ENCODE measurements at regions not wholly inside any gene's neighbourhood (a gene's known extent, or its start where the extent isn't known, plus 50 kb on each side); places are given as distances from the start of the nearest gene placed in this dataset.
"Not testable (repeated sequence)": the region's sequence is repeated elsewhere in the genome, so short reads cannot be mapped to it uniquely, and the experiment has no call there.

DNA sequence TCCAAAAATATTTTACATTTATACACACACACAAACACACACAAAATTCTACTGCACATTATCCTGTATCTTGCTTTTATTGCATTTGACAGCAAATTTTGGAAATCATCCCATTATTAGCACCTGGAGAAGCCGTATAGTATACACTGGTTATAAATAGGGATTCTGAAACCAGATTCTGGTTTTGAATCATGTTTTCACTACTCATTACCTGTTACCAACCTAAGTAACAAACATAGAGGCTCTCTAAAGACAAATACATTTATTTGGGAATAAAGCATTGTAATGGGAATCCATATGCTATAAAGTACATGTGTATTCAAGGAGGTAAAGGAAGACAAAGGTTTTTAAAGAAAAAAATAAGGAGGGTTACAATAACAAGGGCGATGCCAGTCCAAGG is 106.8 kb downstream of the OR2B2 start:
- TF ChIP-seq, protein P1, sequence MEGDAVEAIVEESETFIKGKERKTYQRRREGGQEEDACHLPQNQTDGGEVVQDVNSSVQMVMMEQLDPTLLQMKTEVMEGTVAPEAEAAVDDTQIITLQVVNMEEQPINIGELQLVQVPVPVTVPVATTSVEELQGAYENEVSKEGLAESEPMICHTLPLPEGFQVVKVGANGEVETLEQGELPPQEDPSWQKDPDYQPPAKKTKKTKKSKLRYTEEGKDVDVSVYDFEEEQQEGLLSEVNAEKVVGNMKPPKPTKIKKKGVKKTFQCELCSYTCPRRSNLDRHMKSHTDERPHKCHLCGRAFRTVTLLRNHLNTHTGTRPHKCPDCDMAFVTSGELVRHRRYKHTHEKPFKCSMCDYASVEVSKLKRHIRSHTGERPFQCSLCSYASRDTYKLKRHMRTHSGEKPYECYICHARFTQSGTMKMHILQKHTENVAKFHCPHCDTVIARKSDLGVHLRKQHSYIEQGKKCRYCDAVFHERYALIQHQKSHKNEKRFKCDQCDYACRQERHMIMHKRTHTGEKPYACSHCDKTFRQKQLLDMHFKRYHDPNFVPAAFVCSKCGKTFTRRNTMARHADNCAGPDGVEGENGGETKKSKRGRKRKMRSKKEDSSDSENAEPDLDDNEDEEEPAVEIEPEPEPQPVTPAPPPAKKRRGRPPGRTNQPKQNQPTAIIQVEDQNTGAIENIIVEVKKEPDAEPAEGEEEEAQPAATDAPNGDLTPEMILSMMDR (IDR thresholded peaks at IDR 0.05; ENCODE audit: low read depth, low read length) = no peak

DNA sequence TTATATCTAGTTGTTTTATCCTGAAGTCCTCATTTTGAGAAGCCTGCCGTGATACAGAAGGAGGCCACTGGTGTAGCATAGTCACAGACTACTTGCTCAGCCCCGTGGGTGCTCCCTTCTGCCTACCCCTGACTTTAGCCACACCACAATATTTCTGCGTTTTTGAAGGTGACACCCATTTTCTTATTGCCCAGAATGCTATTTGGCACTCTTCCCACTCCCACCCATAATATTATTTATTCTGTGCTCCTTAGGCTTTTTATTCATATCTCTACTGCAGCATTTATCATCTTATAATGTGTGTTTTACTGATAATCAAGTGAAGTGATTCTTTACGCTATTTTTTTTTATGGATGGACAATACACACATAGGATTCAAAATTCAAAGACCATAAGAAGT is 107.3 kb downstream of the OR2B2 start:
- H3K36me3 ChIP-seq = no peaks in the 10 kb centered on the region
- H3K27me3 ChIP-seq = no peaks in the 10 kb centered on the region
- H3K9me3 ChIP-seq (ENCODE audit: low read depth) = no peaks in the 10 kb centered on the region
- no peaks in the 10 kb centered on the region for H3K4me1 ChIP-seq (ENCODE audit: low read depth)
- TF ChIP-seq, protein P1 (IDR thresholded peaks at IDR 0.05; ENCODE audit: low read depth, low read length) = no peak
- no peak overlapping the region for H3K4me3 ChIP-seq
- no peak for DNase-seq (ENCODE audit: low read depth in 1 of 2, low spot score in 1 of 2)
- H3K27ac ChIP-seq = no peak overlapping the region

More for the DNA sequence above, 106.8 kb downstream of the OR2B2 start:
- Histone ChIP-seq H3K4me3 (no peak overlapping the region), H3K27me3 (no peaks in the 10 kb centered on the region), H3K9me3 (ENCODE audit: low read depth) (no peaks in the 10 kb centered on the region), H3K36me3 (no peaks in the 10 kb centered on the region), H3K4me1 (ENCODE audit: low read depth) (no peaks in the 10 kb centered on the region), H3K27ac (no peak overlapping the region)
- no peak for DNase-seq (ENCODE audit: low read depth in 1 of 2, low spot score in 1 of 2)

DNA sequence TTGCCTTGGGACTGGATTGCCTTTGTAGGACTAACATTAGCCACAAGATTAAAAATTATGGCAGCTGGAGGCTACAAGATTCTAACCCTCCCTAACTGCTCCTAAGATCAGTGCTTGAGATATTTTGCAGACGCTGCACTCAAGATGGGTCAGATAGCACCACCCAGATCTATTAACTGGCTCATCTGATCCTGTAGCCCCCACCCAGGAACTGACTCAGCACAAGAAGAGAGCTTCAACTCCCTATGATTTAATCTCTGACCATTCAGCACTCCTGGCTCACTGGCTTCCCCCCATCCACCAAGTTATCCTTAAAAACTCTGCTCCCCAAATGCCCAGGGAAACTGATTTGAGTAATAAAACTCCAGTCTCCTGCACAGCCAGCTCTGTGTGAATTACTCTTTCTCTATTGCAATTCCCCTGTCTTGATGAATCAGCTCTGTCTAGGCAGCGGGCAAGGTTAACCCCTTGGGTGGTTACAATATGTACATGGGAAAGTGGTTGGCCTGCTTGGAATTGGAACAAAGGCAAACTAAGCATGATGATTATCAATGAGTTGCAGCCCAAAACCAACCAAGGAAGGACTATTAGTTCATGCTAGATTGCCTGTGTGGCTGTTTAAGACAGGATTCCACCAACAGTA is 111.3 kb downstream of the OR2B2 start:
- peak in 1 of 2 donors; percentile 9 for DNase-seq (ENCODE audit: low read depth in 1 of 2, low spot score in 1 of 2)
- no peak overlapping the region for H3K27ac ChIP-seq
- H3K4me3 ChIP-seq = no peak overlapping the region
- H3K9me3 ChIP-seq (ENCODE audit: low read depth) = no peaks in the 10 kb centered on the region
- TF ChIP-seq, protein P1 (IDR thresholded peaks at IDR 0.05; ENCODE audit: low read depth, low read length) = no peak
- H3K36me3 ChIP-seq = no peaks in the 10 kb centered on the region
- H3K27me3 ChIP-seq = no peaks in the 10 kb centered on the region
- no peaks in the 10 kb centered on the region for H3K4me1 ChIP-seq (ENCODE audit: low read depth)

DNA sequence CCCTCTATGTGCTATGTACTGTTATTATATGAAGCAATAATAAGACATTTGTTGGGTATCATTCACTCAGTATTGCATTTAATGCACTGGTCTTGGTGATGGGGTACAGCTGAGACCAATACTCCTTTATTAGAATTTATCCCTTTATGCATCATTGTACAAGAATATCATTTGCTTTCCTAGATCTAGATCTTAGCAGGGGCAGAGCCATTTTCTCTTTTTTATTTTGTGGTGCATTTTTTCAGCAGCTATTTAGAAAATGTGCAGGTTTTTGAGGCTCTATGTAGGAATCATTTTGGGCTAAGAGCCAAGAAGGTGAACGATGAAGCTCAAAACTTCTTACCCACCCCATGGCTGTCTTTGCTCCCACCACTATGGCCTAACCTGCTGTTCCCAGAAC is 114.2 kb downstream of the OR2B2 start:
- Histone ChIP-seq H3K4me1 (ENCODE audit: low read depth) (peaks cover 5% of the 10 kb centered on the region), H3K27me3 (no peaks in the 10 kb centered on the region), H3K27ac (no peak overlapping the region), H3K9me3 (ENCODE audit: low read depth) (no peaks in the 10 kb centered on the region), H3K4me3 (no peak overlapping the region), H3K36me3 (no peaks in the 10 kb centered on the region)
- no peak for DNase-seq (ENCODE audit: low read depth in 1 of 2, low spot score in 1 of 2)
- TF ChIP-seq, protein P1 (IDR thresholded peaks at IDR 0.05; ENCODE audit: low read depth, low read length) = no peak

- H3K36me3 ChIP-seq; DNase-seq (ENCODE audit: low read depth in 1 of 2, low spot score in 1 of 2); H3K9me3 ChIP-seq (ENCODE audit: low read depth); H3K27ac ChIP-seq; H3K27me3 ChIP-seq; H3K4me1 ChIP-seq (ENCODE audit: low read depth); H3K4me3 ChIP-seq: not testable (repeated sequence)
Measured at GRCh38 chr6:27796736-27797481, 115.3 kb downstream of the OR2B2 start.
